Activated T-cell treated with anti-CD3 and anti-CD28 coated beads, Interleukin-2, amount 50 U/mL, for 1 hour (primary cell): ENCODE measurements at regions not wholly inside any gene's neighbourhood (a gene's known extent, or its start where the extent isn't known, plus 50 kb on each side); places are given as distances from the start of the nearest gene placed in this dataset.

ENCODE experiments used
- DNase-seq: peaks from one replicate; pipeline ENCODE4 v3.0.0-alpha.2; 2020

- DNase-seq, result no peak
Measured at GRCh38 chr5:68628082-68628814, 412.7 kb downstream of the PIK3R1 start.

DNA sequence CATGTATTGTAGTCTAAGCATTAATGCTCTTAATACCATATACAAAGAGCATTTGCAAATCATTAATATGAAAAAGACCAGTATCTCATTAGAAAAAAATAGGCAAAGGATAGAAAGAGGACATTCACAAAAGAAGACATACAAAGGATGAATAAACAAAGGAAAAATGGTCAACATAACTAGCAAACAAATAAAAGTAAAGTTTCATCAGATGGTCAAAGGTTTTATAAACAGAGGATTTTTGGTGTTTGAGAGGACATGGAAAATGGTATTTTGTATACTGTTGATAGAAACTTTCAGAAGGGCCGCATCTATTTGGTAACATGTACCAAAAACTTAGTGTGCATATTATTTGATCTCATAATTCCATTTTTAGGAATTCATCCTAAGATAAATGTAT, 414.8 kb downstream of the PIK3R1 start:
- no peak for DNase-seq

- DNase-seq, result no peak
Measured at GRCh38 chr5:68631884-68632283, 416.3 kb downstream of the PIK3R1 start.

DNA sequence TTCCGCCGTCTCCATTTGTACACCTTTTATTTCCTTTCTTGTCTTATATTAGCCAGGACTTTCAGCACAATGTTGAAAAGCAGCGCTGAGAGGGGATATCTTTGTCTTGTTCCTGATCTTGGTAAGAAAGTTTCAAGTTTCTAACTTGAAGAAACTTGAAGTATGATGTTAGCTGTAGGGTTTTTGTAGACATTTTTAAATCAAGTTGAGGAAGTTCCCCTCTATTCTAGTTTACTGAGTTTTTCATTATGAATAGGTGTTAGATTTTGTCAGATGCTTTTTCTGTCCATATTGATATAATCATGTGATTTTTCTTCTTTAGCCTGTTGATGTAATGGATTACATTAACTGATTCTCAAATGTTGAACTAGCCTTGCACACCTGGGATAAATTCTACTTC, 425.7 kb downstream of the PIK3R1 start:
- no peak for DNase-seq

GRCh38 chr5:68643064-68643463, 427.5 kb downstream of the PIK3R1 start:
- DNase-seq, result no peak

GRCh38 chr5:68644971-68645370, 429.4 kb downstream of the PIK3R1 start:
- DNase-seq, result no peak

- DNase-seq, result no peak
Measured at GRCh38 chr5:68646144-68646543, 430.6 kb downstream of the PIK3R1 start.

DNA sequence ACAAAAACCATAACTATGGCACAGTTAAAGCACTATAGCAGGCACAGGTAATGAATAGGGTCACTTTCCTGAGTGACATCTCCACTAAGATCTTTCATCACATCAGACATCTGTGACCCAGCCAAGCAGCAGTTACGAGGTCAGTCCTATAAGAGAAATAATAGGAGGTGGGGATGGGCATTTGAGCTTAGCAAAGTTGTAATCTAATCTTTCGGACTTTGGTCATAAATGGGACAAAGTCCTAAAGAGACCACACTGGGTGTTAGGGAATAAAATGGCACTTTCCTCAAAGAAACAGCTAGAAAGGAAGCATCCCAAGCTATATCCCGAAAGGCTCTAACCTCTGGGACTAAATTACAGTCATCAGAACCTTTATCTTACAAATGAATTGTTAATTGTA, 432.2 kb downstream of the PIK3R1 start:
- no peak for DNase-seq

GRCh38 chr5:68648944-68649857, 433.6 kb downstream of the PIK3R1 start:
- DNase-seq, result no peak

DNA sequence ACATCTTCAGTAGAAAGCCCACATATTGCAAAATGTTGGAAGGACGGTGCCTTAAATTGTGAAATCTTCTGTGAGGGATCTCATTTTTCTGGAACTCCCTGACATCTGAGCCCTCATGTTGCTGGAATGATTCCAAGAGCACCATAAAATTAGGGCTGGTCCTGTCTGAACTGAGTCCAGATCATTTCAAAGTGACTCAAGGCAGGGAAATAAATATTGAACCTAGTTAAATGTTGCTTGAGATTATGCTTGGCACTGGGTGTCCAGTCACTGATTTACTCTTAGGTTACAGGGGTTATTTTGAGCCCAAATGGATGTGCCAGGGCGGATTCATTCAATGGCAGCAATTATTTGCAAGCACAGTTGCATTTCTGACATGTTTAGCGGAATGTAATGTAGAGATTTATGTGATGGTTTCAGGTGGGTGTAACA, 437.0 kb downstream of the PIK3R1 start:
- no peak for DNase-seq

DNA sequence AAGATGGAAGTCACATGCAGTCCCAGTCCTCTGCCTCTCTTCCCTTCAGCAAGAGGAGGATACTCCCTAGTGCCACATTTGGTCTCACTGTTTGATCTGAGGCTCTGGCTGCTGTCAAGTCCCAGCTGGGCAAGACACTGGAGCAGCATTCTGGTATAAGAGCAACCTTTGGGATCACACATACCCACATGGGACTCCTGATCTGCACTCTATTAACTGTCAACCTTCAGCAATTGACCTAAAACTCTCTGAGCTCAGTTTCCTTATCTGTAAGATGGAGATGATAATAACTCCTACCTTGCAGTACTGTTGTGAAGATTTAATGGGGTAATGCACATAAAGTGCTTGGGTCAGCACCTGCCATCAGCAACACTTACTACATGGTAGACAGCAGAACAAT, 437.9 kb downstream of the PIK3R1 start:
- no peak for DNase-seq

- DNase-seq, result no peak
Measured at GRCh38 chr5:68657055-68657961, 436.5 kb upstream of the SLC30A5 start.

DNA sequence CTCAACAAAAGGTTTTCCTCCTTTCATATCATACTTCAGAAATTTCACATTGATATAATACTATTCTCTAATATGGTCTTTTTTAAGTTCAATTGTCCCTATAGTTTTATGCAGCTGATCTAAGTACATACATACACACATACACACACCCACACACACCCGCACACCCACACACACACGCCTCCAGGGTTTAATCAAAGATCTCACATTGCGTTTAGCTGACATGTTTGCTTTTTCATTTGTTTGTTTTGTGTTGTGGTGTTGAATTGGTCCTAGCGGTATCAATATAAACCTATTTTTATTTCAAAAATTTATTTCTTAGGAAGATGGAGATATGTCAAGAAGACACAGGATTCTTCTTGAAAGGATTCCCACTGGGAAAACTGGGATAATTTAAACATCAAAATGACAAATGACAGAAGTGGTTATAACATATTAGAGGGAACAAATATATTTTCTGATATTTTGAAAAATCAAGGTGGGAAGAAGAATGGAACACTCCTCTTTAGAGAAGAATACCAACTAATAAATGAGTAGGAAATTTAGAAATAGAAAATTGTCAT, 434.9 kb upstream of the SLC30A5 start:
- no peak for DNase-seq

- DNase-seq, result no peak
Measured at GRCh38 chr5:68659881-68660280, 433.9 kb upstream of the SLC30A5 start.

- no peak for DNase-seq
Measured at GRCh38 chr5:68661237-68661636, 432.6 kb upstream of the SLC30A5 start.

DNA sequence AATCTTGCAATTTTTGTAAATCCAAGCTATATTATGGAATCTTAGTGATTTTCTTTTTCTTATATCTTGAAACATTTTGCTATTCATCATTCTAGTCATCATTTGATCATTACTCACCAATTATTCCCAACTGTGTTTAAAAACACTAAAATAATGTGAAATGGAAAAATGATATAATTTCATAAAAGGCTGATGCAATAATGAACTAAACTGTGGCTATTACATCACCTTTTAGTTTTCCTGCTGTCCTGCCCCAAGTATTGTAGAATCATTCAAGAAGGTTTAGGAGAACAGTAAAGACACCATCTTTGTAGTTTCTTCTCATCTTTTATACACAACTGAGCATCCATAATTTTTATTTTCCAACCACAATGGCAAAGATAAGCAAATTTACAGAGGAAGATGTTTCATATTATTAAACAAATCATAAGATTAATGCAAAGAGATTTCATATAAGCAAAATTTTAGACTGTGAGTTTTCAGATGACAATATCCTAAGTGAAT, 431.0 kb upstream of the SLC30A5 start:
- DNase-seq, result no peak

DNA sequence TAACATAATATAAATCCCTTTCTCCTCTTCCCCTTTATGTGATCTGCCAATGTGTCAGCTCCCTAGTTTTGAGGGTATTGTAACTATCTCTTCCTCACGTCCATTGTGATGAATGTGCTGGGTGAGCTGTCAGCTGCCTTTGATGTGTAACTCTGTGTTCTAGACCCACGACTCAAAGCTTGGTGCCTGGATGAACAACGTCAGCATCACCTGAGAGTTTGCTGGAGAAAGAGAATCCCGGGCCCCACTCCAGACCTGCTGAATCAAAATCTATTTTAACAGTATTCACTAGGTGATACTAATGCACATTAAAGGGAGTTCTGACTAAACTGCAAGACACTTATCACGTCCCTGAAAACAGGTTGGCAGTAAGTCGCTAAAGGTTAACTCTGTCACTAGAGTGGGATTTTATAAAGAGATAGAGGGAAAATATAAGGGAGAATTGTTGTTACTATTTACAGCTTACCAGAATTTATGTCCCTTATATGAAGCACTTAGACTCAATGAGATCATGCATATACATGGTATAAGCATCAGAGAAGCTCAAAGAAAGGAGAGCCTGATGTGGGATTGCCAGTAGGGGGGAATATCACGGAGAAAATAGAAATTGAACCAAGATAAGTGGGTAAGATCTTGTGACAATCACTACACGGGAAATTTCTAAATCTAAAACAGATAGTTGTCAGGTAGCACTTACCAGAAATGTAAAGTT, 423.8 kb upstream of the SLC30A5 start:
- DNase-seq, result no peak

DNA sequence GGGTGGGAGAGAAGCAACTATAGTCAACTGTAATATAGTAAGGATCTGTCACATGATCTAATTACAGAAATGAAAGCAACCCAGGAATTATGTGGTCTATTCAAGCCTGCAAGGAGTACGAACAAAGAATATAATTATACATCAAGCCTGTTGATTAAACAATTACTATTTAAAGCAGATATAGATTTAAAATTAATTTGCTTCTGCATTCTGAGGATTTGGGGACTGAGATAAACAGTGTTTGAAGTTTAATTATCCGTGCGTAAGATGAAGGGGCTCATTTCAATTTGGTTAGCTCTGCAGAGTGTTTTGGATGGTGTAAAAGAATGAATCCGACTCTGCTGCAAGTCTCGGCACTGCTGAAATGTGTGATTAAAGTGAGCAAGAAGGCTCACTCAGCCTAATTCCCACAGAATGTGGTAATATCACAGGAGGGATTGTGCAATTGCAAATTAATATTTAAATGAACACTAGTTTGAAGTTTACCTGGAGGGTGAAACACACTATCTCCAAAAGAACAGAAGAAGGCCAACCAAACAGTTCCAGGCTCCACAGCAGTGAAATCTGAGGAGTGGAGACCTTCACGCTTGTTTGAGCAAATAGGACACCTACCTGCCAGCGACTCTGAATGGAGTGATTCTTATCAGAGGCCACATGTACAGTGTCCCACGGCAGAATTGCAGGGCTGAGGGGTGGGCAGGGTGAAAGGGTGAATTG, 420.6 kb upstream of the SLC30A5 start:
- DNase-seq, result no peak

DNA sequence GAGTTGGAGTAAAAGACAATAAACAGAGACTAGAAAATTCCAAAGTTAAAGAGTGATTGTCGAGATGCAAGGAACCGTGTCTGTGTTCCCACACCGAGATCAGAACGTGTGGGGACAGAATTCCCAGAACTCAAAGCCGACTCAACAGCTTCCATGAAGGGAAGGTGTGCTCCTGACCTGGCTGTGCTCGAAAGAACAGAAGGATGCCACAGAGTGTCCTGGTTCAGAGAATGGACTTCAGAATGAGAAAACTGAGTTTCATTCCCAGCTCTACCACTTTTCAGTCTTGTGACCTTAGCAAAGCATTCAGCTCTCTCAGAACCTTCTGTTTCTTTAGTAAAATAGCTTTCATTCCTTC, 420.0 kb upstream of the SLC30A5 start:
- no peak for DNase-seq

GRCh38 chr5:68679041-68679440, 414.8 kb upstream of the SLC30A5 start:
- no peak for DNase-seq

DNA sequence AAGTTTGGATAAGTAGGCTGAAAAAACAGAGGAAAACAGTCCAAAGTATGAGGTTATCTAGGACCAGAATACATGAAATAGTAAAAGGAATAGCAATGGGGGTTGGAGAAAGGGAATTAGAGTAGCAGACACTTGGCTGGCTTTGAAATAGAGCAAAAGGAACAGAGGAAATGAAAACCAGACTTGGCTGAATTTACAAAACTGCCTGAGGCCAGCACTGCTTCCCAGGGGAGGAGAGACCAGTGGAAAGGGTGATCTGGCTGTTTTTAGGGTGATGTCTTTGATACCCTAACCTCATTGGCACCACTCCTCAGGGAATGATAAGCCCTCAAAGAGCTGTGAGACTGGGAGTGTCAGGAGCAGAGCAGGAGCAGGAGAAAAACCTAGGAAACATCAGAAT, 413.4 kb upstream of the SLC30A5 start:
- no peak for DNase-seq
